ENCODE measurements at regions not wholly inside any gene's neighbourhood (a gene's known extent, or its start where the extent isn't known, plus 50 kb on each side); places are given as distances from the start of the nearest gene placed in this dataset.

GRCh38 chr1:19591482-19592091, 52.5 kb upstream of the NBL1 start:
- peaks cover 7% of the 10 kb centered on the region for H3K4me1 Mint-ChIP-seq (ENCODE audit: low read depth)
- H3K4me3 Mint-ChIP-seq: no peak overlapping the region
- intact Hi-C loops (cut with micrococcal nuclease): no loop called here
- peaks cover 14% of the 10 kb centered on the region for H3K27me3 Mint-ChIP-seq
- H3K36me3 Mint-ChIP-seq (ENCODE audit: low read depth): peaks cover 4% of the 10 kb centered on the region
- no peak overlapping the region for H3K27ac Mint-ChIP-seq
- H3K9me3 Mint-ChIP-seq: no peaks in the 10 kb centered on the region

GRCh38 chr1:19585507-19585906, 58.6 kb upstream of the NBL1 start:
- intact Hi-C loops (cut with micrococcal nuclease): no loop called here
- Mint-ChIP-seq H3K27me3 (peaks cover 10% of the 10 kb centered on the region), H3K36me3 (ENCODE audit: low read depth) (no peaks in the 10 kb centered on the region), H3K4me3 (no peak overlapping the region), H3K9me3 (no peaks in the 10 kb centered on the region), H3K27ac (no peak overlapping the region), H3K4me1 (ENCODE audit: low read depth) (peaks cover 16% of the 10 kb centered on the region)

- H3K9me3 Mint-ChIP-seq: no peaks in the 10 kb centered on the region
- H3K27me3 Mint-ChIP-seq: peaks cover 4% of the 10 kb centered on the region
- H3K27ac Mint-ChIP-seq: no peak overlapping the region
- H3K4me1 Mint-ChIP-seq (ENCODE audit: low read depth): peaks cover 34% of the 10 kb centered on the region
- intact Hi-C loops (cut with micrococcal nuclease): loop anchor here (2.0 to 5.0 kb wide), 2 partner anchors 192 to 235 kb away; no protein-coding TSS in a partner anchor
- H3K36me3 Mint-ChIP-seq (ENCODE audit: low read depth): no peaks in the 10 kb centered on the region
- no peak overlapping the region for H3K4me3 Mint-ChIP-seq
These were observed 61.8 kb upstream of the NBL1 start for GRCh38 chr1:19582318-19582717.

- Mint-ChIP-seq H3K36me3 (ENCODE audit: low read depth) (no peaks in the 10 kb centered on the region), H3K27me3 (peaks cover 7% of the 10 kb centered on the region), H3K4me3 (no peak overlapping the region), H3K27ac (no peak overlapping the region), H3K9me3 (no peaks in the 10 kb centered on the region), H3K4me1 (ENCODE audit: low read depth) (peaks cover 34% of the 10 kb centered on the region)
- intact Hi-C loops (cut with micrococcal nuclease): loop anchor here (1.0 to 5.0 kb wide), 2 partner anchors 94 to 234 kb away; no protein-coding TSS in a partner anchor
These were observed 62.7 kb upstream of the NBL1 start for GRCh38 chr1:19581381-19581780.

- Mint-ChIP-seq H3K9me3 (no peaks in the 10 kb centered on the region), H3K27me3 (peaks cover 14% of the 10 kb centered on the region)
These were observed 66.5 kb upstream of the NBL1 start for GRCh38 chr1:19577561-19577960.

GRCh38 chr1:19577036-19577435, 67.1 kb upstream of the NBL1 start:
- no peaks in the 10 kb centered on the region for H3K9me3 Mint-ChIP-seq
- H3K4me3 Mint-ChIP-seq: no peak overlapping the region
- H3K27me3 Mint-ChIP-seq: peaks cover 19% of the 10 kb centered on the region
- intact Hi-C loops (cut with micrococcal nuclease): no loop called here
- H3K36me3 Mint-ChIP-seq (ENCODE audit: low read depth): no peaks in the 10 kb centered on the region
- no peak overlapping the region for H3K27ac Mint-ChIP-seq
- peaks cover 34% of the 10 kb centered on the region for H3K4me1 Mint-ChIP-seq (ENCODE audit: low read depth)

More at GRCh38 chr1:19577561-19577960, 66.5 kb upstream of the NBL1 start:
- intact Hi-C loops (cut with micrococcal nuclease): no loop called here
- H3K4me1 Mint-ChIP-seq (ENCODE audit: low read depth): peaks cover 34% of the 10 kb centered on the region
- no peak overlapping the region for H3K27ac Mint-ChIP-seq
- no peak overlapping the region for H3K4me3 Mint-ChIP-seq
- no peaks in the 10 kb centered on the region for H3K36me3 Mint-ChIP-seq (ENCODE audit: low read depth)

GRCh38 chr1:19569786-19570185, 74.3 kb upstream of the NBL1 start:
- Mint-ChIP-seq H3K27ac (no peak overlapping the region), H3K27me3 (peaks cover 17% of the 10 kb centered on the region), H3K4me3 (no peak overlapping the region), H3K4me1 (ENCODE audit: low read depth) (no peaks in the 10 kb centered on the region), H3K9me3 (no peaks in the 10 kb centered on the region), H3K36me3 (ENCODE audit: low read depth) (no peaks in the 10 kb centered on the region)
- intact Hi-C loops (cut with micrococcal nuclease): no loop called here

- Mint-ChIP-seq H3K36me3 (ENCODE audit: low read depth) (no peaks in the 10 kb centered on the region), H3K9me3 (no peaks in the 10 kb centered on the region), H3K27me3 (peaks cover 10% of the 10 kb centered on the region), H3K4me3 (no peak overlapping the region), H3K4me1 (ENCODE audit: low read depth) (no peaks in the 10 kb centered on the region), H3K27ac (no peak overlapping the region)
- intact Hi-C loops (cut with micrococcal nuclease): no loop called here
These were observed 77.1 kb upstream of the NBL1 start for GRCh38 chr1:19567041-19567440.

GRCh38 chr1:19564366-19564765, 79.0 kb upstream of the CAPZB start:
- Mint-ChIP-seq H3K27ac (no peak overlapping the region), H3K4me3 (no peak overlapping the region), H3K4me1 (ENCODE audit: low read depth) (no peaks in the 10 kb centered on the region), H3K27me3 (peaks cover 5% of the 10 kb centered on the region), H3K9me3 (no peaks in the 10 kb centered on the region), H3K36me3 (ENCODE audit: low read depth) (no peaks in the 10 kb centered on the region)
- intact Hi-C loops (cut with micrococcal nuclease): no loop called here

GRCh38 chr1:19563324-19564097, 78.2 kb upstream of the CAPZB start:
- H3K36me3 Mint-ChIP-seq (ENCODE audit: low read depth): no peaks in the 10 kb centered on the region
- H3K27me3 Mint-ChIP-seq: peaks cover 8% of the 10 kb centered on the region
- intact Hi-C loops (cut with micrococcal nuclease): no loop called here
- no peak overlapping the region for H3K27ac Mint-ChIP-seq
- H3K4me3 Mint-ChIP-seq: no peak overlapping the region
- no peaks in the 10 kb centered on the region for H3K9me3 Mint-ChIP-seq
- no peaks in the 10 kb centered on the region for H3K4me1 Mint-ChIP-seq (ENCODE audit: low read depth)

- H3K9me3 Mint-ChIP-seq: no peaks in the 10 kb centered on the region
- H3K27ac Mint-ChIP-seq: no peak overlapping the region
- H3K4me3 Mint-ChIP-seq: no peak overlapping the region
- intact Hi-C loops (cut with micrococcal nuclease): no loop called here
- no peaks in the 10 kb centered on the region for H3K36me3 Mint-ChIP-seq (ENCODE audit: low read depth)
- H3K4me1 Mint-ChIP-seq (ENCODE audit: low read depth): no peaks in the 10 kb centered on the region
- peaks cover 13% of the 10 kb centered on the region for H3K27me3 Mint-ChIP-seq
These were observed 77.5 kb upstream of the CAPZB start for GRCh38 chr1:19562847-19563246.

- Mint-ChIP-seq H3K9me3 (no peaks in the 10 kb centered on the region), H3K27ac (no peak overlapping the region), H3K27me3 (peaks cover 14% of the 10 kb centered on the region), H3K36me3 (ENCODE audit: low read depth) (no peaks in the 10 kb centered on the region), H3K4me3 (no peak overlapping the region), H3K4me1 (ENCODE audit: low read depth) (no peaks in the 10 kb centered on the region)
- intact Hi-C loops (cut with micrococcal nuclease): no loop called here
These were observed 75.1 kb upstream of the CAPZB start for GRCh38 chr1:19560480-19560879.

GRCh38 chr1:19559641-19560040, 74.3 kb upstream of the CAPZB start:
- intact Hi-C loops (cut with micrococcal nuclease): no loop called here

GRCh38 chr1:19557609-19558051, 72.3 kb upstream of the CAPZB start:
- H3K36me3 Mint-ChIP-seq (ENCODE audit: low read depth): no peaks in the 10 kb centered on the region
- H3K27me3 Mint-ChIP-seq: peaks cover 16% of the 10 kb centered on the region
- intact Hi-C loops (cut with micrococcal nuclease): no loop called here
- no peak overlapping the region for H3K27ac Mint-ChIP-seq
- H3K4me1 Mint-ChIP-seq (ENCODE audit: low read depth): no peaks in the 10 kb centered on the region
- no peak overlapping the region for H3K4me3 Mint-ChIP-seq
- H3K9me3 Mint-ChIP-seq: no peaks in the 10 kb centered on the region

More at GRCh38 chr1:19559641-19560040, 74.3 kb upstream of the CAPZB start:
- Mint-ChIP-seq H3K27me3 (peaks cover 12% of the 10 kb centered on the region), H3K4me1 (ENCODE audit: low read depth) (no peaks in the 10 kb centered on the region), H3K4me3 (no peak overlapping the region), H3K9me3 (no peaks in the 10 kb centered on the region), H3K27ac (no peak overlapping the region), H3K36me3 (ENCODE audit: low read depth) (no peaks in the 10 kb centered on the region)
